Kidney (tissue), 13 donors: ENCODE measurements at regions not wholly inside any gene's neighbourhood (a gene's known extent, or its start where the extent isn't known, plus 50 kb on each side); places are given as distances from the start of the nearest gene placed in this dataset.

Experiments used
- DNase-seq, 5 donors: peaks; one replicate each; pipeline ENCODE4 v3.0.0-alpha.2; 2013 to 2020
- FAIRE-seq: peaks from 2 replicates; lab custom pipeline; 2012; peaks lifted over from hg19 to GRCh38; lab: Jason Lieb, UNC
- H3K27ac ChIP-seq, 2 donors: one replicate each; pipeline ENCODE4 v1.7.0; 2013; ENCODE audit warnings: low read depth in 2 of 2, low read length in 2 of 2, inconsistent platforms in 1 of 2
- H3K27me3 ChIP-seq: one replicate; pipeline ENCODE4 v1.7.1; 2013; ENCODE audit warnings: low read length, inconsistent platforms; ENCODE audit not compliant: control insufficient read depth, insufficient read depth
- H3K36me3 ChIP-seq, 3 donors: one replicate each; pipeline versions ENCODE4 v1.7.0 to v1.7.1; 2013; ENCODE audit warnings: low read length in 3 of 3, control low read depth in 1 of 3, inconsistent platforms in 1 of 3; ENCODE audit not compliant: insufficient read depth in 3 of 3, control insufficient read depth in 2 of 3
- H3K4me1 ChIP-seq, 3 donors: one replicate each; pipeline versions ENCODE4 v1.7.0 to v1.7.1; 2013; ENCODE audit warnings: low read length in 3 of 3, inconsistent platforms in 1 of 3, low read depth in 1 of 3; ENCODE audit not compliant: control insufficient read depth in 2 of 3, insufficient read depth in 2 of 3
- H3K4me3 ChIP-seq, 3 donors: one replicate each; pipeline versions ENCODE4 v1.7.0 to v1.8.1; 2013; ENCODE audit warnings: low read length in 3 of 3, control low read depth in 1 of 3, inconsistent platforms in 1 of 3
- H3K9ac ChIP-seq, 3 donors: one replicate each; pipeline versions ENCODE4 v1.7.0 to v1.7.1; 2013; ENCODE audit warnings: low read length in 3 of 3, control low read depth in 1 of 3, inconsistent platforms in 1 of 3
- H3K9me3 ChIP-seq, 3 donors: one replicate each; pipeline versions ENCODE4 v1.7.0 to v1.7.1; 2013; ENCODE audit warnings: low read length in 3 of 3, control low read depth in 1 of 3, inconsistent platforms in 1 of 3; ENCODE audit not compliant: control insufficient read depth in 2 of 3, insufficient read depth in 1 of 3
- CTCF ChIP-seq: IDR thresholded peaks from 3 replicates; pipeline ENCODE4 v1.5.1; 2012; ENCODE audit warnings: mild to moderate bottlenecking, moderate library complexity, borderline replicate concordance; ENCODE audit not compliant: insufficient read depth; ENCODE audit errors: extremely low read depth
- intact Hi-C: fragments of 100-400 bp; cut with DNase I; formaldehyde crosslinking; loops from one replicate; pipeline ENCODE4 v1.11.1; 2022
- donor health status: control.
- donor health status: control.
- donor health status: control.
- donor health status: control.
- donor health status: control.
- donor health status: DM: yes; HTN: yes; CAD: no.
- donor health status: Normal renal cell carcinoma (clear cell type).

GRCh38 chr15:95450413-95450812 lies 880.1 kb upstream of the NR2F2 start:
- FAIRE-seq (peak; percentile 8), DNase-seq (no peak)
- no peak overlapping the region for H3K27ac ChIP-seq
- no peak overlapping the region for H3K9ac ChIP-seq
- H3K9me3 ChIP-seq = no peaks in the 10 kb centered on the region
- no peaks in the 10 kb centered on the region for H3K27me3 ChIP-seq
- H3K36me3 ChIP-seq = no peaks in the 10 kb centered on the region
- no peak for TF ChIP-seq CTCF
- intact Hi-C loops = no loop called here
- peaks cover 0 to 4% (median 0%) of the 10 kb centered on the region in 3 donors for H3K4me1 ChIP-seq
- no peak overlapping the region for H3K4me3 ChIP-seq

GRCh38 chr15:95451938-95452337 lies 878.6 kb upstream of the NR2F2 start:
- no peaks in the 10 kb centered on the region for H3K36me3 ChIP-seq
- intact Hi-C loops = no loop called here
- DNase-seq (no peak), FAIRE-seq (no peak)
- H3K9ac ChIP-seq = no peak overlapping the region
- no peak overlapping the region for H3K27ac ChIP-seq
- no peaks in the 10 kb centered on the region for H3K9me3 ChIP-seq
- H3K4me3 ChIP-seq = no peak overlapping the region
- H3K27me3 ChIP-seq = no peaks in the 10 kb centered on the region
- peaks cover 0 to 2% (median 0%) of the 10 kb centered on the region in 3 donors for H3K4me1 ChIP-seq
- no peak for TF ChIP-seq CTCF

- no peak for TF ChIP-seq CTCF
- no peaks in the 10 kb centered on the region for H3K36me3 ChIP-seq
- FAIRE-seq (no peak), DNase-seq (peak in 1 of 5 donors; percentile 68)
- H3K4me1 ChIP-seq = peaks cover 0 to 4% (median 4%) of the 10 kb centered on the region in 3 donors
- no peaks in the 10 kb centered on the region for H3K9me3 ChIP-seq
- no peak overlapping the region for H3K4me3 ChIP-seq
- intact Hi-C loops = no loop called here
- no peak overlapping the region for H3K27ac ChIP-seq
- no peaks in the 10 kb centered on the region for H3K27me3 ChIP-seq
- no peak overlapping the region for H3K9ac ChIP-seq
These were observed 875.9 kb upstream of the NR2F2 start for GRCh38 chr15:95454403-95455262.
